K562 (cell line): ENCODE measurements at regions not wholly inside any gene's neighbourhood (a gene's known extent, or its start where the extent isn't known, plus 50 kb on each side); places are given as distances from the start of the nearest gene placed in this dataset.

Experiments
- ATAC-seq: fragments of 200-7000 bp; cut with Tn5 transposase; 3 replicates; pipeline ENCODE4 v1.9.1; 2020; ENCODE audit warnings: moderate library complexity
- BruUV-seq: library from RNA; stranded (reverse); fragments of 400-500 nt; replicated peaks from 2 replicates; lab custom pipeline; 2021; lab: Mats Ljungman, UMichigan
- CTCF ChIA-PET: fragments of 300-600 bp; formaldehyde crosslinking; extraction: SDS; loops from one replicate; lab custom pipeline; 2021; ENCODE audit warnings: low intra/inter-chr PET ratio; lab: Yijun Ruan, JAX
- POLR2A ChIA-PET: fragments of 300-600, 350-650 bp; sonication (Branson Sonifier 250); formaldehyde crosslinking; extraction: SDS; loops from one replicate; lab custom pipeline; 2021; ENCODE audit warnings: antibody characterized with exemption, inconsistent platforms; lab: Yijun Ruan, JAX
- DNase-seq, 4 experiments: peaks; one replicate each; pipeline versions ENCODE4 v3.0.0 to v3.0.0-alpha.2; 2011 to 2018; ENCODE audit warnings: low spot score in 3 of 4, mixed read lengths in 3 of 4; ENCODE audit errors: extremely low read depth in 1 of 4
- FAIRE-seq: peaks from 2 replicates; lab custom pipeline; 2011; peaks lifted over from hg19 to GRCh38; lab: Jason Lieb, UNC
- H2AFZ ChIP-seq: 2 replicates; pipeline ENCODE4 v1.6.0; 2011; ENCODE audit warnings: low read depth, low read length, control low read depth, inconsistent platforms
- H3K27ac ChIP-seq: fragments of 200-600 bp; 3 replicates; pipeline ENCODE4 v1.8.0; 2011; ENCODE audit warnings: low read depth, mild to moderate bottlenecking, control low read depth, inconsistent platforms, low read length, moderate library complexity, mixed read lengths; ENCODE audit errors: extremely low read depth
- H3K27me3 ChIP-seq, 2 experiments: fragments of 300-600 bp in 1 of 2; 2 replicates in 1 of 2; 3 replicates in 1 of 2; pipeline versions ENCODE4 v1.6.0 to v1.8.0; 2011; ENCODE audit warnings: inconsistent platforms in 2 of 2, low read length in 2 of 2, mild to moderate bottlenecking in 1 of 2, mixed read lengths in 1 of 2, moderate library complexity in 1 of 2; ENCODE audit not compliant: control insufficient read depth in 2 of 2, insufficient read depth in 2 of 2
- H3K36me3 ChIP-seq: fragments of 300-600 bp; 3 replicates; pipeline ENCODE4 v1.8.0; 2011; ENCODE audit warnings: mild to moderate bottlenecking, low read length, inconsistent platforms; ENCODE audit not compliant: control insufficient read depth, insufficient read depth
- H3K4me1 ChIP-seq, 2 experiments: fragments of 200-600 bp in 1 of 2; replicated peaks in 1 of 2; 2 replicates in 1 of 2; 3 replicates in 1 of 2; pipeline versions ENCODE4 v1.5.1 to v1.8.0; 2011; ENCODE audit warnings: inconsistent platforms in 2 of 2, low read length in 2 of 2, mild to moderate bottlenecking in 1 of 2, mixed read lengths in 1 of 2, moderate library complexity in 1 of 2; ENCODE audit not compliant: control insufficient read depth in 2 of 2, insufficient read depth in 2 of 2
- H3K4me2 ChIP-seq: 2 replicates; pipeline ENCODE4 v1.6.1; 2011; ENCODE audit warnings: low read length, control low read depth, inconsistent platforms, mixed read lengths; ENCODE audit not compliant: insufficient read depth
- H3K4me3 ChIP-seq: fragments of 200-600 bp; sonication (generic), shearing (Covaris generic); 2 replicates; pipeline ENCODE4 v1.5.1; 2016; ENCODE audit warnings: control low read depth, inconsistent platforms
- H3K79me2 ChIP-seq: fragments of 200-600 bp; 3 replicates; pipeline ENCODE4 v1.8.0; 2011; ENCODE audit warnings: low read length, inconsistent platforms; ENCODE audit not compliant: control insufficient read depth, insufficient read depth
- H3K9ac ChIP-seq, 2 experiments: 2 replicates each; pipeline versions ENCODE4 v1.6.0 to v1.6.1; 2011; ENCODE audit warnings: low read depth in 2 of 2, low read length in 2 of 2, control low read depth in 1 of 2, inconsistent platforms in 1 of 2, mild to moderate bottlenecking in 1 of 2, mixed read lengths in 1 of 2; ENCODE audit not compliant: insufficient read depth in 1 of 2
- H3K9me1 ChIP-seq: one replicate; pipeline ENCODE4 v1.6.0; 2011; ENCODE audit warnings: inconsistent platforms, mild to moderate bottlenecking, low read length, moderate library complexity; ENCODE audit not compliant: control insufficient read depth, insufficient read depth
- H3K9me3 ChIP-seq: replicated peaks from 2 replicates; pipeline ENCODE4 v1.5.1; 2011; ENCODE audit warnings: low read depth, low read length, inconsistent platforms; ENCODE audit not compliant: control insufficient read depth, insufficient read depth
- H4K20me1 ChIP-seq: replicated peaks from 2 replicates; pipeline ENCODE4 v1.6.1; 2011; ENCODE audit warnings: low read length, inconsistent platforms, mixed read lengths; ENCODE audit not compliant: control insufficient read depth, insufficient read depth
- CREM ChIP-seq: IDR thresholded peaks from 2 replicates; pipeline ENCODE4 v1.6.1; 2014; ENCODE audit warnings: antibody characterized with exemption, low read depth
- MTF1 ChIP-seq: fragments of 250-450 bp; sonication (Bioruptor Pico); IDR thresholded peaks from 2 replicates; pipeline ENCODE4 v1.9.0; 2021; ENCODE audit warnings: moderate library complexity, mild to moderate bottlenecking, inconsistent platforms, borderline replicate concordance
- SIRT6 ChIP-seq: IDR thresholded peaks from one replicate; pipeline ENCODE4 v1.6.1; 2012; ENCODE audit warnings: low read depth, mild to moderate bottlenecking, control low read depth, inconsistent platforms, low read length, moderate library complexity
- SRSF9 ChIP-seq: fragments of 200-400 bp; formaldehyde crosslinking; IDR thresholded peaks from 2 replicates; pipeline ENCODE4 v1.6.1; 2017; ENCODE audit warnings: low read depth, low read length, borderline replicate concordance
- ZNF778 ChIP-seq: fragments of 450-650 bp; formaldehyde crosslinking; IDR thresholded peaks from 2 replicates; pipeline ENCODE4 v1.4.0; 2020; ENCODE audit warnings: mild to moderate bottlenecking, moderate library complexity
- WGBS: fragments of 100-300 bp; shearing (Covaris generic); methylation state at CpG from one replicate; pipeline ENCODE4 v1.1.6; 2016; ENCODE audit warnings: low coverage, mixed read lengths; ENCODE audit not compliant: insufficient coverage; ENCODE audit errors: missing lambda C conversion rate; 5-methylcytosine and 5-hydroxymethylcytosine counted together
- in situ Hi-C: fragments of 300-500 bp; cut with MboI; formaldehyde crosslinking; loops from 4 replicates; pipeline ENCODE4 v1.15.0; 2018; ENCODE audit warnings: inconsistent platforms, mixed read lengths
- intact Hi-C: fragments of 100-400 bp; cut with micrococcal nuclease; formaldehyde crosslinking; loops from 2 replicates; pipeline ENCODE4 v1.14.2; 2022

- no peaks in the 10 kb centered on the region for H3K9me1 ChIP-seq
- POLR2A ChIA-PET: no interaction called here
- CTCF ChIA-PET: no interaction called here
- in situ Hi-C loops (no loop called here), intact Hi-C loops (no loop called here)
- no peaks in the 10 kb centered on the region for H3K4me1 ChIP-seq
- DNase-seq (no peak), FAIRE-seq (no peak), ATAC-seq (no peak)
- no peak overlapping the region for H3K9ac ChIP-seq
- no peak overlapping the region for H2AFZ ChIP-seq
- no peaks in the 10 kb centered on the region for H3K79me2 ChIP-seq
- no peaks in the 10 kb centered on the region for H3K36me3 ChIP-seq
- WGBS: 2% methylated on average over 5 of the region's 5 CpGs
- H4K20me1 ChIP-seq: no peaks in the 10 kb centered on the region
- no peaks in the 10 kb centered on the region for H3K27me3 ChIP-seq
- H3K4me3 ChIP-seq: no peak overlapping the region
- H3K4me2 ChIP-seq: no peak overlapping the region
- no peaks in the 10 kb centered on the region for H3K9me3 ChIP-seq
- BruUV-seq: no TSS peak
- TF ChIP-seq SIRT6 (no peak), ZNF778 (CRISPR knock-in tag) (no peak), MTF1 (CRISPR knock-in tag) (no peak), CREM (no peak), SRSF9 (no peak)
- H3K27ac ChIP-seq: no peak overlapping the region
Measured at GRCh38 chr17:56099649-56100048, 53.6 kb upstream of the ANKFN1 start.
